MM.1S (cell line): ENCODE measurements at regions not wholly inside any gene's neighbourhood (a gene's known extent, or its start where the extent isn't known, plus 50 kb on each side); places are given as distances from the start of the nearest gene placed in this dataset.

Experiments used
- EZH2phosphoT487 ChIP-seq: fragments of 300-600 bp; sonication (generic); IDR thresholded peaks from 2 replicates; pipeline ENCODE4 v1.6.1; 2018; ENCODE audit warnings: antibody characterized with exemption, low read length
- TF ChIP-seq, protein P1 (sequence below): fragments of 300-600 bp; sonication (generic); IDR thresholded peaks from 2 replicates; pipeline ENCODE4 v1.5.1; 2016; ENCODE audit warnings: antibody characterized with exemption, low read length, mixed read lengths

DNA sequence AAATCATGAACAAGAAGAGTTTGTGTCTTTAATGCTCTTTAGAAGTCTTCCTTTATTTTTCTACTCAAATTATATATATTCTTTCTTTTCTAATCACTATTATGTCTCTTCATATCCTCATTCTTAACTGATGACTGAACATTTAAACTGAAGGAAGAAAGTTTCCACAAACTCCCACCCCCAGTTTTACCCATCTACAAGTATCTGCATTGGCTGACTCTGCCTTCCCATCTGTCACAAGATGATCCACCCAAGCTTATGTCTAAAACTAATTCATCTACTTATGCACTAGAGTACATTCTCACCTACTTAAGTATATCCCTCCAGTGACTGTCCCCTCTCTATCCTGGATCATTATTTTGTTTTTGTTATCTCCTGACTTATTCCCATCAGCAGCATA is 344.5 kb downstream of the PRR16 start:
- TF ChIP-seq, protein P1, sequence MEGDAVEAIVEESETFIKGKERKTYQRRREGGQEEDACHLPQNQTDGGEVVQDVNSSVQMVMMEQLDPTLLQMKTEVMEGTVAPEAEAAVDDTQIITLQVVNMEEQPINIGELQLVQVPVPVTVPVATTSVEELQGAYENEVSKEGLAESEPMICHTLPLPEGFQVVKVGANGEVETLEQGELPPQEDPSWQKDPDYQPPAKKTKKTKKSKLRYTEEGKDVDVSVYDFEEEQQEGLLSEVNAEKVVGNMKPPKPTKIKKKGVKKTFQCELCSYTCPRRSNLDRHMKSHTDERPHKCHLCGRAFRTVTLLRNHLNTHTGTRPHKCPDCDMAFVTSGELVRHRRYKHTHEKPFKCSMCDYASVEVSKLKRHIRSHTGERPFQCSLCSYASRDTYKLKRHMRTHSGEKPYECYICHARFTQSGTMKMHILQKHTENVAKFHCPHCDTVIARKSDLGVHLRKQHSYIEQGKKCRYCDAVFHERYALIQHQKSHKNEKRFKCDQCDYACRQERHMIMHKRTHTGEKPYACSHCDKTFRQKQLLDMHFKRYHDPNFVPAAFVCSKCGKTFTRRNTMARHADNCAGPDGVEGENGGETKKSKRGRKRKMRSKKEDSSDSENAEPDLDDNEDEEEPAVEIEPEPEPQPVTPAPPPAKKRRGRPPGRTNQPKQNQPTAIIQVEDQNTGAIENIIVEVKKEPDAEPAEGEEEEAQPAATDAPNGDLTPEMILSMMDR = no peak
- TF ChIP-seq EZH2phosphoT487 = no peak
